HepG2 (cell line): ENCODE measurements at regions not wholly inside any gene's neighbourhood (a gene's known extent, or its start where the extent isn't known, plus 50 kb on each side); places are given as distances from the start of the nearest gene placed in this dataset.

Source experiments
- CBX2 ChIP-seq, 2 experiments: fragments of 200-600 bp in 1 of 2; sonication (generic); formaldehyde crosslinking in 1 of 2; IDR thresholded peaks; 2 replicates each; pipeline versions ENCODE4 v1.7.0 to v1.8.1; 2018 to 2022; ENCODE audit warnings: low read depth in 2 of 2, low read length in 1 of 2, mild to moderate bottlenecking in 1 of 2, missing genetic modification reagents in 1 of 2
- DMAP1 ChIP-seq: IDR thresholded peaks from 2 replicates; pipeline ENCODE4 v1.6.1; 2016
- FIP1L1 ChIP-seq: fragments of 200-400 bp; formaldehyde crosslinking; IDR thresholded peaks from 2 replicates; pipeline ENCODE4 v1.6.1; 2018; ENCODE audit warnings: low read depth, mild to moderate bottlenecking, low read length, moderate library complexity, borderline replicate concordance; ENCODE audit not compliant: insufficient read depth
- HNRNPH1 ChIP-seq: fragments of 200-400 bp; formaldehyde crosslinking; optimal IDR thresholded peaks from 2 replicates; pipeline ENCODE3; 2017; ENCODE audit warnings: mild to moderate bottlenecking, low read depth, low read length
- HOXA7 ChIP-seq: sonication (generic); formaldehyde crosslinking; IDR thresholded peaks from 2 replicates; pipeline ENCODE4 v1.8.1; 2022; ENCODE audit warnings: mild to moderate bottlenecking, missing genetic modification reagents, moderate library complexity
- IRX3 ChIP-seq: sonication (generic); formaldehyde crosslinking; IDR thresholded peaks from 2 replicates; pipeline ENCODE4 v1.8.1; 2023; ENCODE audit warnings: mild to moderate bottlenecking, low read depth, missing genetic modification reagents, borderline replicate concordance
- MAX ChIP-seq: IDR thresholded peaks from 2 replicates; pipeline ENCODE4 v1.6.1; 2012; ENCODE audit warnings: inconsistent platforms
- NFYB ChIP-seq: sonication (generic); formaldehyde crosslinking; IDR thresholded peaks from 2 replicates; pipeline ENCODE4 v1.4.0; 2020; ENCODE audit warnings: missing genetic modification reagents
- TGIF2 ChIP-seq: IDR thresholded peaks from 2 replicates; pipeline ENCODE4 v1.6.1; 2016; ENCODE audit warnings: control low read depth, missing compliant biosample characterization
- XBP1 ChIP-seq: sonication (generic); formaldehyde crosslinking; IDR thresholded peaks from 2 replicates; pipeline ENCODE4 v1.5.0; 2020; ENCODE audit warnings: missing genetic modification reagents
- ZBTB7A ChIP-seq: sonication (generic); formaldehyde crosslinking; IDR thresholded peaks from 2 replicates; pipeline ENCODE4 v1.8.0; 2022; ENCODE audit warnings: mild to moderate bottlenecking, missing genetic modification reagents
- ZNF180 ChIP-seq: sonication (generic); formaldehyde crosslinking; IDR thresholded peaks from 2 replicates; pipeline ENCODE4 v1.4.0; 2020; ENCODE audit warnings: low read depth, missing genetic modification reagents, borderline replicate concordance
- ZNF619 ChIP-seq: sonication (generic); formaldehyde crosslinking; IDR thresholded peaks from 2 replicates; pipeline ENCODE4 v1.4.0; 2020; ENCODE audit warnings: mild to moderate bottlenecking, missing genetic modification reagents
- ZNF839 ChIP-seq: sonication (generic); formaldehyde crosslinking; IDR thresholded peaks from 2 replicates; pipeline ENCODE4 v1.4.0; 2020; ENCODE audit warnings: missing genetic modification reagents, mild to moderate bottlenecking, borderline replicate concordance
- TF ChIP-seq, protein P1 (sequence below): sonication (generic); formaldehyde crosslinking; IDR thresholded peaks from one replicate; pipeline ENCODE4 v1.5.1; 2020; ENCODE audit warnings: mild to moderate bottlenecking, missing genetic modification reagents; ENCODE audit errors: not compliant biosample characterization
- TF ChIP-seq, protein P2 (sequence below): sonication (generic); formaldehyde crosslinking; IDR thresholded peaks from 2 replicates; pipeline ENCODE4 v1.5.0; 2020; ENCODE audit warnings: mild to moderate bottlenecking, missing genetic modification reagents, borderline replicate concordance

DNA sequence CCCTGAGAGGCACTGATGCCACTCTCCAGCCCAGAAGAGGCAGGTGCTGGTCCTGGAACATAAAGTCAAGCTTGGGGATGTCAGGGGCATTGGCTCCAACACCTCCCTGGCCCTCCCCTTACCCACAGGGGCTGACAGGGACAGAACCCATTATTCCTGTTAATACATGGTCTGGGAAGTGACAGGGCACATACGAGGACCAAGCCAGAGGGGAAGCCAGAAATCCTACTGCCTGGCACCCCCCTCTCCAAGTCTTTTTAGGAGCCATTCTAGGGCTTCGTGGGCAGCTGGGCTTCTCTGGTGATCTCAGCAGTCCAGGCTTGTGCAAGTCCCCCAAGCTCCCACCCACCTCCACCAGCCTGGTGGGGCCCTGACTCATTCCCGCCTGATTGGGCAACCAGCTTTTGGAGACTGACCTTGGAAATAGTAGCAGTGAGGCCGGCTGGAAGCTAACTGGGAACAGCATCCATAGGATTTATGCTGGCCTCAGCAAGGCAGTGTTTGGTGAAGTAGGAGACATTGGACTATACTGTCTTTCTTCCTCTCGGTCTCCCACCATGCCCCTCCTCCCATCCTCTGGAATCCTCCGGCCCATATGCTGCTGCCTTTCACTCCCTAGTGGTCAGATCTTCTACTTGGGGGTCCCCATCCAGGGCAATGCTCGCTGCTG lies 86.4 kb upstream of the HK2 start (continued):
- TF ChIP-seq, protein P1, sequence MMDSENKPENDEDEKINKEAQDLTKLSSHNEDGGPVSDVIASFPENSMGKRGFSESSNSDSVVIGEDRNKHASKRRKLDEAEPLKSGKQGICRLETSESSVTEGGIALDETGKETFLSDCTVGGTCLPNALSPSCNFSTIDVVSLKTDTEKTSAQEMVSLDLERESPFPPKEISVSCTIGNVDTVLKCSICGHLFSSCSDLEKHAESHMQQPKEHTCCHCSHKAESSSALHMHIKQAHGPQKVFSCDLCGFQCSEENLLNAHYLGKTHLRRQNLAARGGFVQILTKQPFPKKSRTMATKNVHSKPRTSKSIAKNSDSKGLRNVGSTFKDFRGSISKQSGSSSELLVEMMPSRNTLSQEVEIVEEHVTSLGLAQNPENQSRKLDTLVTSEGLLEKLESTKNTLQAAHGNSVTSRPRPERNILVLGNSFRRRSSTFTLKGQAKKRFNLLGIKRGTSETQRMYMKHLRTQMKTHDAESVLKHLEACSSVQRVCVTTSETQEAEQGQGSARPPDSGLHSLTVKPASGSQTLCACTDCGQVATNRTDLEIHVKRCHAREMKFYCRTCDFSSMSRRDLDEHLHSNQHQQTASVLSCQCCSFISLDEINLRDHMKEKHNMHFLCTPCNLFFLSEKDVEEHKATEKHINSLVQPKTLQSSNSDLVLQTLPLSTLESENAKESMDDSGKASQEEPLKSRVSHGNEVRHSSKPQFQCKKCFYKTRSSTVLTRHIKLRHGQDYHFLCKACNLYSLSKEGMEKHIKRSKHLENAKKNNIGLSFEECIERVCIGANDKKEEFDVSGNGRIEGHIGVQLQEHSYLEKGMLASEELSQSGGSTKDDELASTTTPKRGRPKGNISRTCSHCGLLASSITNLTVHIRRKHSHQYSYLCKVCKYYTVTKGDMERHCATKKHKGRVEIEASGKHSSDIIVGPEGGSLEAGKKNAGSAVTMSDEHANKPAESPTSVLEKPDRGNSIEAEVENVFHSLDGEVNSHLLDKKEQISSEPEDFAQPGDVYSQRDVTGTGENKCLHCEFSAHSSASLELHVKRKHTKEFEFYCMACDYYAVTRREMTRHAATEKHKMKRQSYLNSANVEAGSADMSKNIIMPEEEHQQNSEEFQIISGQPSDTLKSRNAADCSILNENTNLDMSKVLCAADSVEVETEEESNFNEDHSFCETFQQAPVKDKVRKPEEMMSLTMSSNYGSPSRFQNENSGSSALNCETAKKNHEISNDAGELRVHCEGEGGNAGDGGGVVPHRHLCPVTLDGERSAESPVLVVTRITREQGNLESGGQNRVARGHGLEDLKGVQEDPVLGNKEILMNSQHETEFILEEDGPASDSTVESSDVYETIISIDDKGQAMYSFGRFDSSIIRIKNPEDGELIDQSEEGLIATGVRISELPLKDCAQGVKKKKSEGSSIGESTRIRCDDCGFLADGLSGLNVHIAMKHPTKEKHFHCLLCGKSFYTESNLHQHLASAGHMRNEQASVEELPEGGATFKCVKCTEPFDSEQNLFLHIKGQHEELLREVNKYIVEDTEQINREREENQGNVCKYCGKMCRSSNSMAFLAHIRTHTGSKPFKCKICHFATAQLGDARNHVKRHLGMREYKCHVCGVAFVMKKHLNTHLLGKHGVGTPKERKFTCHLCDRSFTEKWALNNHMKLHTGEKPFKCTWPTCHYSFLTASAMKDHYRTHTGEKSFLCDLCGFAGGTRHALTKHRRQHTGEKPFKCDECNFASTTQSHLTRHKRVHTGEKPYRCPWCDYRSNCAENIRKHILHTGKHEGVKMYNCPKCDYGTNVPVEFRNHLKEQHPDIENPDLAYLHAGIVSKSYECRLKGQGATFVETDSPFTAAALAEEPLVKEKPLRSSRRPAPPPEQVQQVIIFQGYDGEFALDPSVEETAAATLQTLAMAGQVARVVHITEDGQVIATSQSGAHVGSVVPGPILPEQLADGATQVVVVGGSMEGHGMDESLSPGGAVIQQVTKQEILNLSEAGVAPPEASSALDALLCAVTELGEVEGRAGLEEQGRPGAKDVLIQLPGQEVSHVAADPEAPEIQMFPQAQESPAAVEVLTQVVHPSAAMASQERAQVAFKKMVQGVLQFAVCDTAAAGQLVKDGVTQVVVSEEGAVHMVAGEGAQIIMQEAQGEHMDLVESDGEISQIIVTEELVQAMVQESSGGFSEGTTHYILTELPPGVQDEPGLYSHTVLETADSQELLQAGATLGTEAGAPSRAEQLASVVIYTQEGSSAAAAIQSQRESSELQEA (CRISPR knock-in tag): peak; percentile 23
- TF ChIP-seq, protein P2, sequence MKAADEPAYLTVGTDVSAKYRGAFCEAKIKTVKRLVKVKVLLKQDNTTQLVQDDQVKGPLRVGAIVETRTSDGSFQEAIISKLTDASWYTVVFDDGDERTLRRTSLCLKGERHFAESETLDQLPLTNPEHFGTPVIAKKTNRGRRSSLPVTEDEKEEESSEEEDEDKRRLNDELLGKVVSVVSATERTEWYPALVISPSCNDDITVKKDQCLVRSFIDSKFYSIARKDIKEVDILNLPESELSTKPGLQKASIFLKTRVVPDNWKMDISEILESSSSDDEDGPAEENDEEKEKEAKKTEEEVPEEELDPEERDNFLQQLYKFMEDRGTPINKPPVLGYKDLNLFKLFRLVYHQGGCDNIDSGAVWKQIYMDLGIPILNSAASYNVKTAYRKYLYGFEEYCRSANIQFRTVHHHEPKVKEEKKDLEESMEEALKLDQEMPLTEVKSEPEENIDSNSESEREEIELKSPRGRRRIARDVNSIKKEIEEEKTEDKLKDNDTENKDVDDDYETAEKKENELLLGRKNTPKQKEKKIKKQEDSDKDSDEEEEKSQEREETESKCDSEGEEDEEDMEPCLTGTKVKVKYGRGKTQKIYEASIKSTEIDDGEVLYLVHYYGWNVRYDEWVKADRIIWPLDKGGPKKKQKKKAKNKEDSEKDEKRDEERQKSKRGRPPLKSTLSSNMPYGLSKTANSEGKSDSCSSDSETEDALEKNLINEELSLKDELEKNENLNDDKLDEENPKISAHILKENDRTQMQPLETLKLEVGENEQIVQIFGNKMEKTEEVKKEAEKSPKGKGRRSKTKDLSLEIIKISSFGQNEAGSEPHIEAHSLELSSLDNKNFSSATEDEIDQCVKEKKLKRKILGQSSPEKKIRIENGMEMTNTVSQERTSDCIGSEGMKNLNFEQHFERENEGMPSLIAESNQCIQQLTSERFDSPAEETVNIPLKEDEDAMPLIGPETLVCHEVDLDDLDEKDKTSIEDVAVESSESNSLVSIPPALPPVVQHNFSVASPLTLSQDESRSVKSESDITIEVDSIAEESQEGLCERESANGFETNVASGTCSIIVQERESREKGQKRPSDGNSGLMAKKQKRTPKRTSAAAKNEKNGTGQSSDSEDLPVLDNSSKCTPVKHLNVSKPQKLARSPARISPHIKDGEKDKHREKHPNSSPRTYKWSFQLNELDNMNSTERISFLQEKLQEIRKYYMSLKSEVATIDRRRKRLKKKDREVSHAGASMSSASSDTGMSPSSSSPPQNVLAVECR: peak; percentile 62; the same call in 1 of the 2 replicates
- TF ChIP-seq FIP1L1: no peak
- no peak for TF ChIP-seq CBX2 (IDR thresholded peaks at IDR 0.05; ENCODE audit: low read depth, low read length)
- TF ChIP-seq CBX2 (CRISPR knock-in tag; IDR thresholded peaks at IDR 0.05; ENCODE audit: low read depth): peak; percentile 68; the same call in 1 of the 2 replicates
- no peak for TF ChIP-seq ZBTB7A (CRISPR knock-in tag)
- TF ChIP-seq TGIF2 (CRISPR knock-in tag): peak; percentile 44; the same call in 1 of the 2 replicates
- no peak for TF ChIP-seq XBP1 (CRISPR knock-in tag)
- TF ChIP-seq ZNF180 (CRISPR knock-in tag): no peak
- no peak for TF ChIP-seq DMAP1 (CRISPR knock-in tag)
- TF ChIP-seq NFYB (CRISPR knock-in tag): peak; percentile 67
- peak; percentile 78 for TF ChIP-seq MAX
- TF ChIP-seq ZNF619 (CRISPR knock-in tag): no peak
- TF ChIP-seq HNRNPH1: no peak
- TF ChIP-seq HOXA7 (CRISPR knock-in tag): no peak
- TF ChIP-seq IRX3 (CRISPR knock-in tag): no peak
- no peak for TF ChIP-seq ZNF839 (CRISPR knock-in tag)
